Karpas-422 (cell line): ENCODE measurements at regions not wholly inside any gene's neighbourhood (a gene's known extent, or its start where the extent isn't known, plus 50 kb on each side); places are given as distances from the start of the nearest gene placed in this dataset.
"Not testable (repeated sequence)": the region's sequence is repeated elsewhere in the genome, so short reads cannot be mapped to it uniquely, and the experiment has no call there.

ENCODE experiments used
- DNase-seq: peaks from one replicate; pipeline ENCODE4 v3.0.0-alpha.2; 2015
- H2AFZ ChIP-seq: fragments of 200-600 bp; sonication (generic); 2 replicates; pipeline ENCODE4 v1.6.1; 2014; ENCODE audit warnings: antibody characterized with exemption, low read length, mixed read lengths
- H3K27ac ChIP-seq: fragments of 200-600 bp; sonication (generic); 2 replicates; pipeline ENCODE4 v1.5.1; 2014; ENCODE audit warnings: mild to moderate bottlenecking, low read length, moderate library complexity
- H3K27me3 ChIP-seq: fragments of 200-600 bp; sonication (generic); 2 replicates; pipeline ENCODE4 v1.6.1; 2014; ENCODE audit warnings: low read length, mixed read lengths
- H3K36me3 ChIP-seq: fragments of 200-600 bp; sonication (generic); 2 replicates; pipeline ENCODE4 v1.6.1; 2014; ENCODE audit warnings: low read length, mixed read lengths; ENCODE audit not compliant: insufficient read depth
- H3K4me1 ChIP-seq: fragments of 200-600 bp; sonication (generic); 2 replicates; pipeline ENCODE4 v1.6.1; 2014; ENCODE audit warnings: mild to moderate bottlenecking, low read length, mixed read lengths
- H3K4me2 ChIP-seq: fragments of 200-600 bp; sonication (generic); 2 replicates; pipeline ENCODE4 v1.6.1; 2014; ENCODE audit warnings: low read length, low read depth, mild to moderate bottlenecking; ENCODE audit not compliant: poor library complexity, severe bottlenecking
- H3K4me3 ChIP-seq: fragments of 200-600 bp; sonication (generic); 2 replicates; pipeline ENCODE4 v1.5.1; 2014; ENCODE audit warnings: mild to moderate bottlenecking, antibody characterized with exemption, low read length, mixed read lengths
- H3K79me2 ChIP-seq: fragments of 200-600 bp; sonication (generic); 2 replicates; pipeline ENCODE4 v1.6.1; 2014; ENCODE audit warnings: mild to moderate bottlenecking, low read length, mixed read lengths
- H3K9ac ChIP-seq: fragments of 200-600 bp; sonication (generic); 2 replicates; pipeline ENCODE4 v1.6.0; 2014; ENCODE audit warnings: low read length
- H3K9me2 ChIP-seq: fragments of 200-600 bp; sonication (generic), shearing (Covaris generic); replicated peaks from 2 replicates; pipeline ENCODE4 v1.6.0; 2014; ENCODE audit warnings: mild to moderate bottlenecking, low read length, moderate library complexity; ENCODE audit not compliant: insufficient read depth
- H3K9me3 ChIP-seq: fragments of 300-700, 200-600 bp; sonication (generic); 2 replicates; pipeline ENCODE4 v1.6.1; 2014; ENCODE audit warnings: low read length, mixed read lengths
- H4K20me1 ChIP-seq: fragments of 200-600 bp; sonication (generic); 2 replicates; pipeline ENCODE4 v1.6.1; 2014; ENCODE audit warnings: mild to moderate bottlenecking, antibody characterized with exemption, low read length, low read depth; ENCODE audit not compliant: insufficient read depth

GRCh38 chr4:158970812-158971211 lies 132.1 kb upstream of the RAPGEF2 start:
- Histone ChIP-seq H3K4me1 (no peaks in the 10 kb centered on the region), H3K36me3 (no peaks in the 10 kb centered on the region), H3K9ac (no peak overlapping the region), H3K9me3 (no peaks in the 10 kb centered on the region), H3K27ac (no peak overlapping the region), H3K79me2 (no peaks in the 10 kb centered on the region), H3K9me2 (no peaks in the 10 kb centered on the region), H3K27me3 (no peaks in the 10 kb centered on the region), H2AFZ (no peak overlapping the region), H4K20me1 (no peaks in the 10 kb centered on the region), H3K4me3 (no peak overlapping the region), H3K4me2 (no peak overlapping the region)
- DNase-seq: no peak

GRCh38 chr4:158974438-158974837 lies 128.4 kb upstream of the RAPGEF2 start:
- H3K4me1 ChIP-seq, H4K20me1 ChIP-seq, H3K9ac ChIP-seq, H3K79me2 ChIP-seq, DNase-seq, H3K9me2 ChIP-seq, H3K27ac ChIP-seq, H3K36me3 ChIP-seq, H3K9me3 ChIP-seq, H3K4me3 ChIP-seq, H2AFZ ChIP-seq, H3K4me2 ChIP-seq, H3K27me3 ChIP-seq: not testable (repeated sequence)

DNA sequence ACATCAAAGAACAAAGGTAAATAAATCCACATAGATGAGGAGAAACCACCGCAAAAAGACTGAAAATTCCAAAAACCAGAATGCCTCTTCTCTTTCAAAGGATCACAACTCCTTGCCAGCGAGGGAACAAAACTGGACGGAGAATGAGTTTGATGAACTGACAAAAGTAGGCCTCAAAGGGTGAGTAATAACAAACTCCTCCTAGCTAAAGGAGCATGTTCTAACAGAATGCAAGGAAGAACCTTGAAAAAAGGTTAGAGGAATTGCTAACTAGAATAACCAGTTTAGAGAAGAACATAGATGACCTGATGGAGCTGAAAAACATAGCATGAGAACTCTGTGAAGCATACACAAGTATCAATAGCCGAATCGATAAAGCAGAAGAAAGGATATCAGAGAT lies 122.2 kb upstream of the RAPGEF2 start:
- H2AFZ ChIP-seq, DNase-seq, H3K9me2 ChIP-seq, H3K4me1 ChIP-seq, H3K9ac ChIP-seq, H3K27me3 ChIP-seq, H3K4me3 ChIP-seq, H3K27ac ChIP-seq, H3K9me3 ChIP-seq, H4K20me1 ChIP-seq, H3K4me2 ChIP-seq, H3K79me2 ChIP-seq, H3K36me3 ChIP-seq: not testable (repeated sequence)

- H3K9ac ChIP-seq: no peak overlapping the region
- H2AFZ ChIP-seq: no peak overlapping the region
- no peaks in the 10 kb centered on the region for H3K9me2 ChIP-seq
- no peaks in the 10 kb centered on the region for H4K20me1 ChIP-seq
- no peak overlapping the region for H3K27ac ChIP-seq
- no peak overlapping the region for H3K4me3 ChIP-seq
- DNase-seq: no peak
- H3K9me3 ChIP-seq: no peaks in the 10 kb centered on the region
- H3K36me3 ChIP-seq: no peaks in the 10 kb centered on the region
- H3K4me1 ChIP-seq: no peaks in the 10 kb centered on the region
- H3K4me2 ChIP-seq: no peak overlapping the region
- no peaks in the 10 kb centered on the region for H3K27me3 ChIP-seq
- H3K79me2 ChIP-seq: no peaks in the 10 kb centered on the region
These were observed 111.2 kb upstream of the RAPGEF2 start for GRCh38 chr4:158991534-158992155.

- no peak for DNase-seq
- Histone ChIP-seq H3K4me3 (no peak overlapping the region), H3K27ac (no peak overlapping the region), H3K79me2 (no peaks in the 10 kb centered on the region), H3K4me2 (no peak overlapping the region), H3K27me3 (no peaks in the 10 kb centered on the region), H3K36me3 (no peaks in the 10 kb centered on the region), H2AFZ (no peak overlapping the region), H4K20me1 (no peaks in the 10 kb centered on the region), H3K9ac (no peak overlapping the region), H3K4me1 (no peaks in the 10 kb centered on the region), H3K9me3 (no peaks in the 10 kb centered on the region), H3K9me2 (no peaks in the 10 kb centered on the region)
These were observed 109.0 kb upstream of the RAPGEF2 start for GRCh38 chr4:158993891-158994290.

- H3K4me1 ChIP-seq: no peaks in the 10 kb centered on the region
- DNase-seq: no peak
- no peak overlapping the region for H3K9ac ChIP-seq
- H4K20me1 ChIP-seq: no peaks in the 10 kb centered on the region
- H3K27ac ChIP-seq: no peak overlapping the region
- H2AFZ ChIP-seq: no peak overlapping the region
- no peaks in the 10 kb centered on the region for H3K9me2 ChIP-seq
- no peaks in the 10 kb centered on the region for H3K36me3 ChIP-seq
- H3K9me3 ChIP-seq: no peaks in the 10 kb centered on the region
- no peak overlapping the region for H3K4me3 ChIP-seq
- no peak overlapping the region for H3K4me2 ChIP-seq
- H3K27me3 ChIP-seq: no peaks in the 10 kb centered on the region
- no peaks in the 10 kb centered on the region for H3K79me2 ChIP-seq
These were observed 107.8 kb upstream of the RAPGEF2 start for GRCh38 chr4:158995040-158995439.

GRCh38 chr4:158995965-158996364 lies 106.9 kb upstream of the RAPGEF2 start:
- Histone ChIP-seq H3K4me2 (no peak overlapping the region), H3K79me2 (no peaks in the 10 kb centered on the region), H3K27me3 (no peaks in the 10 kb centered on the region), H2AFZ (no peak overlapping the region), H3K4me1 (no peaks in the 10 kb centered on the region), H3K27ac (no peak overlapping the region), H3K4me3 (no peak overlapping the region), H3K9me3 (no peaks in the 10 kb centered on the region), H3K9ac (no peak overlapping the region), H3K9me2 (no peaks in the 10 kb centered on the region), H3K36me3 (no peaks in the 10 kb centered on the region), H4K20me1 (no peaks in the 10 kb centered on the region)
- no peak for DNase-seq

- Histone ChIP-seq H2AFZ (no peak overlapping the region), H3K9ac (no peak overlapping the region)
These were observed 106.2 kb upstream of the RAPGEF2 start for GRCh38 chr4:158996669-158997074.

More at GRCh38 chr4:158996669-158997074, 106.2 kb upstream of the RAPGEF2 start:
- H3K36me3 ChIP-seq: no peaks in the 10 kb centered on the region
- no peak overlapping the region for H3K4me2 ChIP-seq
- H3K27ac ChIP-seq: no peak overlapping the region
- H3K4me1 ChIP-seq: no peaks in the 10 kb centered on the region
- no peak overlapping the region for H3K4me3 ChIP-seq
- H4K20me1 ChIP-seq: no peaks in the 10 kb centered on the region
- no peaks in the 10 kb centered on the region for H3K9me3 ChIP-seq
- no peaks in the 10 kb centered on the region for H3K79me2 ChIP-seq
- H3K9me2 ChIP-seq: no peaks in the 10 kb centered on the region
- H3K27me3 ChIP-seq: no peaks in the 10 kb centered on the region
- DNase-seq: no peak
